Epithelial cell of esophagus (primary cell): ENCODE measurements at regions not wholly inside any gene's neighbourhood (a gene's known extent, or its start where the extent isn't known, plus 50 kb on each side); places are given as distances from the start of the nearest gene placed in this dataset.

Experiments
- DNase-seq: peaks from one replicate; pipeline ENCODE4 v3.0.0; 2010; ENCODE audit warnings: low read depth
- H3K4me3 ChIP-seq: 2 replicates; pipeline ENCODE4 v1.5.1; 2011; ENCODE audit warnings: mild to moderate bottlenecking, low read length, control low read depth
- TF ChIP-seq, protein P1 (sequence below): IDR thresholded peaks from 2 replicates; pipeline ENCODE4 v1.5.1; 2011; ENCODE audit warnings: low read depth, mild to moderate bottlenecking, low read length, control low read depth, inconsistent platforms; ENCODE audit not compliant: insufficient read depth; ENCODE audit errors: missing control alignments

DNA sequence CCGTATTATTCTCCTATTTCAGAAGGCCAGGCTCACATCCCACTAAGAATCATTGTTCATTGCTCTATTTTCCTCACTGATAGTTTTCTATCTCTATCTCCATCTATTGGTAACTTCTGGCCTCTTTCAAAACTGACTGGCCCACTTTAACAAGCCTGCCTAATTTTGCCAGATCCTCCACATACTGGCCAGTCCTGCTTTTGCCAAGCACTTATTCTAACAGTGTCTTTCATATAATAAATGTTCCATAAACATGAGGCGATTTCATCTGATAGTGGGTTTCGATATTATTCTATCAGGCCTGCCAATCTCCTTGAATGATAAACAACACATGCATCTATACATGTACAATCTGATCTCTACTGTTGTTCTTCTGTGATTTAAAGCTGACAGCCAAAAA lies 125.9 kb upstream of the KCNH7 start:
- H3K4me3 ChIP-seq: no peak overlapping the region
- TF ChIP-seq, protein P1, sequence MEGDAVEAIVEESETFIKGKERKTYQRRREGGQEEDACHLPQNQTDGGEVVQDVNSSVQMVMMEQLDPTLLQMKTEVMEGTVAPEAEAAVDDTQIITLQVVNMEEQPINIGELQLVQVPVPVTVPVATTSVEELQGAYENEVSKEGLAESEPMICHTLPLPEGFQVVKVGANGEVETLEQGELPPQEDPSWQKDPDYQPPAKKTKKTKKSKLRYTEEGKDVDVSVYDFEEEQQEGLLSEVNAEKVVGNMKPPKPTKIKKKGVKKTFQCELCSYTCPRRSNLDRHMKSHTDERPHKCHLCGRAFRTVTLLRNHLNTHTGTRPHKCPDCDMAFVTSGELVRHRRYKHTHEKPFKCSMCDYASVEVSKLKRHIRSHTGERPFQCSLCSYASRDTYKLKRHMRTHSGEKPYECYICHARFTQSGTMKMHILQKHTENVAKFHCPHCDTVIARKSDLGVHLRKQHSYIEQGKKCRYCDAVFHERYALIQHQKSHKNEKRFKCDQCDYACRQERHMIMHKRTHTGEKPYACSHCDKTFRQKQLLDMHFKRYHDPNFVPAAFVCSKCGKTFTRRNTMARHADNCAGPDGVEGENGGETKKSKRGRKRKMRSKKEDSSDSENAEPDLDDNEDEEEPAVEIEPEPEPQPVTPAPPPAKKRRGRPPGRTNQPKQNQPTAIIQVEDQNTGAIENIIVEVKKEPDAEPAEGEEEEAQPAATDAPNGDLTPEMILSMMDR: no peak

DNA sequence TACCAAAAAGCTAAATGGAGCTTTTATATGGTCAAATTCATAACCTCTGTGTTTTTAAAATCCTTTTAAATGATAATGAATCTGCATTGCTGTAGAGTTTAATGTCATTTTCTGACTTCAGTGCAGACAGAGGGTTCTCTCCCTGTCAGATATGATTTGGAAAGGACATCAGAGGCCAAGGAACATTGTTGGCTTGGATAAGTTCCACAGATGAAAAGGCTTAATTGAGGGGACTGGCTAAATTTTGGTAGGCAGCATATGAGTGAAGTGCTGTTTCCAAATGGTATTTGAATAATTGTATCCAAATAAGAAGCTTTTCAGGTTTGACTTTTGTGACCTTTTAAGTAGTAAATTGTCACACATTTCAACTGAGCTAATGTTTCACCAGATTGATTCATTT lies 124.6 kb upstream of the KCNH7 start:
- H3K4me3 ChIP-seq: no peak overlapping the region
- no peak for DNase-seq
- TF ChIP-seq, protein P1: no peak

More for the DNA sequence above, 125.9 kb upstream of the KCNH7 start:
- DNase-seq: no peak

DNA sequence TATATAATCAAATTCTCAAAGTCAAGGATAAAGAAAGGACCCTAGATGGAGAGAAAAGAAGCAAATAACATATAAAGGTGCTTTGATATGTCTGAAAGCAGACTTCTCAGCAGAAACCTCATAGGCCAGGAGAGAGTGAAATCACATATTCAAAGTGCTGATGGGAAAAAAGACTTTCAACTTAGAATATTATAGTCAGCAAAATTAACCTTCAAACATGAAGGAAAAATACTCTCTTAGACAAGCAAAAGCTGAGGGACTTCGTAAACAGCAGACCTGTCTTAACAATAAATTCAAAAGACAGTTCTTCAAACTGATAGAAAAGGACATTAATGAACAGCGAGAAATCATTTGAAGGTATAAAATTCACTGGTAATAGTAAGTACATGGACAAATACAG lies 107.2 kb upstream of the KCNH7 start:
- no peak overlapping the region for H3K4me3 ChIP-seq
- no peak for DNase-seq
- TF ChIP-seq, protein P1: no peak

DNA sequence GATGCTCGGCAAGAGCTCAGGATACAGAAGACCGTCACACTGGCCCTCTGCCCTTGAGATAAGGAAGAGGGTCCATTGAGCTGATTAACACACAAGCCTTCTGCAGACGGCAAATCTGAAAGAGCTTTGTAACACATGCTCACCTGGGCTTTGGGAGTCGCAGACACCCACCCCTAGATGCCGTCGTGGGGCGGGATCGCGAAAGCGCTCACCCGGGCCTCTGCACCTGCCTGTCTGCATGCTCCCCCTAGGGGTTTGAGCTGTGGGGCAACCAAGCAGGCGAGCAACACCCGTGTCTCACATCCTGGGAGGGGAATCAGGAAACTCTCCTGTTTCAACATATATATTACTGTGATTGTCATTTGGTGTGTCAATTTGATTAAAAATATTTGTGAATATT lies 99.8 kb upstream of the KCNH7 start:
- H3K4me3 ChIP-seq: no peak overlapping the region
- no peak for DNase-seq
- TF ChIP-seq, protein P1: no peak

DNA sequence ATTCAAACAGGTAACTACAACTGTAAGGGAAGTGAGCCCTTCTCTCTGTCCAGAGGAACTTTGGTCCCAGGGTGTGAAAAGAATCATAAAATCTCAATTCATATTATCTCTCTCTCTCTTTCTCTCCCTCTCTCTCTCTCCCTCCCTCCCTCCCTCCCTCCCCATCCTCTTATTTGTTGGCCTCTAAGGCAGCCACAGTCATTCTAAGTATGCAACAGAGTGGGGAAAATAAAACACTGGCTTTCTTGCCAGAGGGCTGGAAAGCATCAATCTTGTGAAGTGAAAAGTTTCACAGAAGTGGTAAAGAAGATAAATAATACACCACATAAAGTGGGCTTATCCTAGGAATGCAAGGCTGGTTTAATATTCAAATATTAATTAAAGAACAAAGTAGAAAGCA lies 95.6 kb upstream of the KCNH7 start:
- no peak for DNase-seq
- H3K4me3 ChIP-seq: no peak overlapping the region
- TF ChIP-seq, protein P1: no peak

DNA sequence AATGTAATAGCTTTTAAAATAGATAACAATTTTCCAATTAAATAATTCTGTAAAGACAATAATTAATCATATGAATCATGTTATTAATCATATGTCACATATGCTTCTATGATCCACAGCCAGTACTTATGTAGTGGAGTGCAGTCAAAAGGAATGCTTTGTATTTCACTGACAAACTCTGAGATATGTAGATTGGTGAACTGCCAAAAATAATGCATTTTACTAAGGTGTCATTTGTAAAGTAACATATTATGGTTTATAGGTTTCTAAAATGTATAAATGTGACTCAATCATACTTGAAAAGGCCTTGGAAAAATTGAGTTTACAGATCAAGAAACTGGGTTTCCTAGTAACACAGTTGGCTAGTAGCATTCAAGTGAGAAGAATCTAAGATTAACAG lies 93.8 kb upstream of the KCNH7 start:
- no peak overlapping the region for H3K4me3 ChIP-seq
- no peak for DNase-seq
- TF ChIP-seq, protein P1: no peak

DNA sequence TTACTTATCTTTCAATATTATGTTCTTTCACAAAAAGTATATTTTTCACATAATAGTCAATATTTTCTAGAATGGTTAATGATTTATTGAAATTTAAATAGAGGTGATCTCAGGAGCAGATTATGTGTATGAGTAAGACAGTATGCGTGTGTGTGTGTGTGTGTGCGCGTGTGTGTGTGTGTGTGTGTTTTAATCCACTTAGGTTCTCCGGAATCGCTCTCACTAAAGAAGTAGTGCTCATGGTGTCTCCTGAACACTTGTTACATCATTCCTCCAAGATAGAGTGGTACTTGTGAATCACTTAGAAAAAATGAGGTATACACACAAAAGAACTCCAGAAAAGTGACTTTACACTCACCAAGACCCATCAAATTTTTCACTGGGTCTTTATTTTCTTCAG lies 91.0 kb upstream of the KCNH7 start:
- no peak overlapping the region for H3K4me3 ChIP-seq
- DNase-seq: peak; percentile 46
- TF ChIP-seq, protein P1: no peak
